ENCODE measurements at regions not wholly inside any gene's neighbourhood (a gene's known extent, or its start where the extent isn't known, plus 50 kb on each side); places are given as distances from the start of the nearest gene placed in this dataset.
A peak's percentile ranks its signal among the peaks of the same experiment; 100 is the strongest.
"Not testable (repeated sequence)": the region's sequence is repeated elsewhere in the genome, so short reads cannot be mapped to it uniquely, and the experiment has no call there.

DNA sequence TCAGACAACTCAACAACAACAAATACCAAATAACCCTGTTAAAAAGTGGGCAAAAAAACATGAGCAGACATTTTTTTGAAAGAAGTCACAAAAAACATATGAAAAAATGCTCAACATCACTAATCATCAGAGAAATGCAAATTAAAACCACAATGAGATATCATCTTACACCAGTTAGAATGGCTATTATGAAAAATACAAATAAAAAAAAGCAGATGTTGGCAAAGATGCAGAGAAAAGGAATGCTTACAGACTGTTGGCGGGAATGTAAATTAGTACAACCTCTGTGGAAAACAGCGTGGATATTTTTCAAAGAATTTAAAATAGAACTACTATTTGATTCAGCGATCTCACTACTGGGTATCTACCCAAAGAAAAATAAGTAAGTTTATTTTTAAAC is 114.0 kb downstream of the SLC38A4 start:
- in situ Hi-C loops (cut with HindIII; ENCODE audit: low pct_unique_long_range_greater_than_20kb, low sequenced_read_pairs), result no loop called here
- DNase-seq (ENCODE audit: low read depth, low spot score), result no peak

- in situ Hi-C loops (cut with HindIII; ENCODE audit: low pct_unique_long_range_greater_than_20kb, low sequenced_read_pairs), result no loop called here
- no peak for DNase-seq (ENCODE audit: low read depth, low spot score)
Measured at GRCh38 chr12:46710125-46710743, 115.6 kb downstream of the SLC38A4 start.

DNA sequence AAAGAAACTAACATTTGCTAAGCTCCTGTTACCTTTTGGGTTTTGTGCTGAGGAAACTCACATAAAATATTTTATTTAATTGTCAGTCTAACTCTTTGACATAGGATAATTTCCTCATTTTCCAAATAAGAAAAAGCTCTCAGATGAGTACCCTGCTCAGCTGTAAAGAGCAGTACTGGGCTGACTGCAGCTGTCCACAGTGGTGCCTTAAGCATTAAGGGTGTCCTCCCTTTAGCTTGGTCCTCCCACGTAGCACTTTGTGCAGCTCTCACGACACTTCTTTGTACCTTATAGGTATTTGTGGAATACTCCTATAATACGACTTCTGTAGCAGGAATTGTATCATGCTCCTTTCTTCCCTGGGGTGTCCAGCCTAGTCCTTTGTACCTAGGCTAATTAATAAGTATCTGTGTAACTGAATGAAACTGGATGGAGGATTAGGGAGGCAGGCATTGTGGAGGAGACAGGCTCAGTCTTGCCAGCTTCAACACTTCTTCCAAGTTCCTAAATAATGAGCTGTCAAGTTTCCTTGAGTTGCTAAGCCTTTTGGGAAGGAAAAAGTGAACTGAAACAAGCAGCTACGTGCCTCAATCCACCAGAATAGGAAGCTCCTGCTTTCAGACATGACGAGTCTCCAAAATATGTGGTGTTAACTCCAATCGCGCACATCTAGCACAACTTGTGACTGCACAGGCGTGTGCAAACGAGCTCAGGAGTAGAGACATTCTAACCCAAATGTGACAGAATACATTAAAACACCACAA is 123.0 kb downstream of the SLC38A4 start:
- no peak for DNase-seq (ENCODE audit: low read depth, low spot score)
- in situ Hi-C loops (cut with HindIII; ENCODE audit: low pct_unique_long_range_greater_than_20kb, low sequenced_read_pairs), result no loop called here

- in situ Hi-C loops (cut with HindIII; ENCODE audit: low pct_unique_long_range_greater_than_20kb, low sequenced_read_pairs), result no loop called here
- DNase-seq (ENCODE audit: low read depth, low spot score), result no peak
Measured at GRCh38 chr12:46701356-46701755, 124.4 kb downstream of the SLC38A4 start.

- DNase-seq (ENCODE audit: low read depth, low spot score), result no peak
- in situ Hi-C loops (cut with HindIII; ENCODE audit: low pct_unique_long_range_greater_than_20kb, low sequenced_read_pairs), result no loop called here
Measured at GRCh38 chr12:46699986-46700385, 125.8 kb downstream of the SLC38A4 start.

DNA sequence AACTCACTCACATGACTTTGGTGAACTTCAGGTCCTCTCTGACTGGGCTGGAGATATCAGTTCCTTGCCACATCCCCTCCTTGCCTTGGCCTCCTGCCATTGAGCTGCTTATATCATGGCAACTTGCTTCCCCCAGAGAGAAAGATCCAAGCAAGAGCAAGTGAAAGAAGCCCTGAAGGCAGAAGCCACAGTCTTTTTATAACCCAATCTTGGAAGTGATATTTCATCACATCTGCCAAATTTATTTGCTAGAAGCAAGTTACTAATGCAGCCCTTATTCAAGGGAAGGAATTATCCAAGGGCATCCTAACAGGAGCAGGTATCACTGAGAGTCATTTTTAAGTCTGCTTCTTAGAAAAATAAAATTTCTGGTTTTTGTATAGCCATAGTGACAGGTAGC is 127.8 kb downstream of the SLC38A4 start:
- in situ Hi-C loops (cut with HindIII; ENCODE audit: low pct_unique_long_range_greater_than_20kb, low sequenced_read_pairs), result no loop called here
- no peak for DNase-seq (ENCODE audit: low read depth, low spot score)

DNA sequence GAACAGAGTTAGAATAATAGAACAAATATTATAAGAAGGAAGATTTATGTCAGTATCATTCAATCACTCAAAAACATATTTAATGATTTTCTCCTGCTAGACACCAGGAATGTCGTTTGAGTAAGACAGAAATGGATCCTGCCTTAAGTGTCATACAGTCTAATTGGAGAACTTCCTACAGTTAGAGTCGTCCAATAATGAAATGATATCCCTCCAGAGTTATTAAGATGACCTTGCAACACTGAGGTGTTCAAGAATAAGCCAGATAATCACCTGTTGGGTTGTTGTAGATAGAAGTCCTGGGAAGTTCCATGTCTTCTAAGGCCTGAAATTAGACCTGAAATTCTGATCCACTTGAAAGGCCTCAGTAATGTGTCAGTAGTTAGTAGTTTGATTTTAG is 132.3 kb downstream of the SLC38A4 start:
- DNase-seq (ENCODE audit: low read depth, low spot score), result no peak
- in situ Hi-C loops (cut with HindIII; ENCODE audit: low pct_unique_long_range_greater_than_20kb, low sequenced_read_pairs), result no loop called here

GRCh38 chr12:46693034-46693433 is 132.8 kb downstream of the SLC38A4 start:
- in situ Hi-C loops (cut with HindIII; ENCODE audit: low pct_unique_long_range_greater_than_20kb, low sequenced_read_pairs), result no loop called here

GRCh38 chr12:46692606-46693005 is 133.2 kb downstream of the SLC38A4 start:
- no peak for DNase-seq (ENCODE audit: low read depth, low spot score)
- in situ Hi-C loops (cut with HindIII; ENCODE audit: low pct_unique_long_range_greater_than_20kb, low sequenced_read_pairs), result no loop called here

More at GRCh38 chr12:46693034-46693433, 132.8 kb downstream of the SLC38A4 start:
- no peak for DNase-seq (ENCODE audit: low read depth, low spot score)

GRCh38 chr12:46686267-46686942 is 139.4 kb downstream of the SLC38A4 start:
- in situ Hi-C loops (cut with HindIII; ENCODE audit: low pct_unique_long_range_greater_than_20kb, low sequenced_read_pairs), result no loop called here
- no peak for DNase-seq (ENCODE audit: low read depth, low spot score)

DNA sequence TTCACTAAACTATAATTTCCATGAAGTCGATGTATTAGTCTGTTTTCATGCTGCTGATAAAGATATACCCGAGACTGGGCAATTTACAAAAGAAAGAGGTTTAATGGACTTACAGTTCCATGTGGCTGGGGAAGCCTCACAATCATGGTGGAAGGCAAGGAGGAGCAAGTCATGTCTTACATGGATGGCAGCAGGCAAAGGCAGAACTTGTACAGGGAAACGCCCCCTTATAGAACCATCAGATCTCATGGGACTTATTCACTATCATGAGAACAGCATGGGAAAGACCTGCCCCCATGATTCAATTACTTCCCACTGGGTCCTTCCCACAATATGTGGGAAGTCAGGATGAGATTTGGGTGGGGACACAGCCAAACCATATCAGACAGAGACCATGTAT is 141.6 kb downstream of the SLC38A4 start:
- DNase-seq (ENCODE audit: low read depth, low spot score); in situ Hi-C loops (cut with HindIII; ENCODE audit: low pct_unique_long_range_greater_than_20kb, low sequenced_read_pairs): not testable (repeated sequence)

DNA sequence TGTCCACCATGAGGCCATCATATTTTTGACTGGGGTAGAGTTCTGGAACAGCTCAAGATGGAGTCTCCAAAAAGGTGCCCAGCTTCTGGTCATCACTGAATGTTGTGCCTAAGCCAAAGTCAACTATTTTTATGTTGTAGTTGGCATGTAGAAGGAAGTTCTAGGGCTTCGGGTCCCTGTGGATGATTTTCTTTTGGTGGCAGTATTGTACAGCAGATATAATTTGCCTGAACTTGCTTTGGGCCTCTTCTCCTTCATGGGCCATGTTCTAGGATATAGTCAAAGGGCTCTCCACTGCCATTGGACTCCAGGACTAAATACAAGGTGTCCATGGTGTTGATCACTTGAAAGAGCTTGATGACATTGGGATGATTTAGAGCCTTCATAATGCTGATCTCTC is 143.6 kb downstream of the SLC38A4 start:
- no peak for DNase-seq (ENCODE audit: low read depth, low spot score)
- in situ Hi-C loops (cut with HindIII; ENCODE audit: low pct_unique_long_range_greater_than_20kb, low sequenced_read_pairs), result no loop called here

DNA sequence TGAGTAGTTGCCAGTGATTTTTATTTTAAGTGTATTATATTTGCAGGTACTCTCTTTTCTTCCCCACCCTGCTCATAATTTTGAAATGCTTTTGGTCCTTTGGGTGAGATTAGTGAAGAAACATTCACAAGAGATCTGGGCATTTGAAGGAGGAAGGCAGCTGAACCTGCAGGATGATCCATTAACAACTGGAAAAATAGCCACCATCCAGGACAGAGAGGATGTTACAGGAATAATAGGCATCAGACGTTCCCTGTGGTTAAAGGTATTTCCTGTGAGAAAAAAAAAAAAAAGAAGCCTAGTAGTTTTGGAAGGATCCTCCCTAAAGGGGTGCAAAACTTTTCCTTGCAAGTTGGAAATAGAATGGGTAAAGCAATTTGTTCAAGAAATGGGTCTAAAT is 145.3 kb downstream of the SLC38A4 start:
- DNase-seq (ENCODE audit: low read depth, low spot score), result no peak
- in situ Hi-C loops (cut with HindIII; ENCODE audit: low pct_unique_long_range_greater_than_20kb, low sequenced_read_pairs), result no loop called here

GRCh38 chr12:46679754-46680153 is 146.0 kb downstream of the SLC38A4 start:
- DNase-seq (ENCODE audit: low read depth, low spot score), result no peak
- in situ Hi-C loops (cut with HindIII; ENCODE audit: low pct_unique_long_range_greater_than_20kb, low sequenced_read_pairs), result no loop called here

DNA sequence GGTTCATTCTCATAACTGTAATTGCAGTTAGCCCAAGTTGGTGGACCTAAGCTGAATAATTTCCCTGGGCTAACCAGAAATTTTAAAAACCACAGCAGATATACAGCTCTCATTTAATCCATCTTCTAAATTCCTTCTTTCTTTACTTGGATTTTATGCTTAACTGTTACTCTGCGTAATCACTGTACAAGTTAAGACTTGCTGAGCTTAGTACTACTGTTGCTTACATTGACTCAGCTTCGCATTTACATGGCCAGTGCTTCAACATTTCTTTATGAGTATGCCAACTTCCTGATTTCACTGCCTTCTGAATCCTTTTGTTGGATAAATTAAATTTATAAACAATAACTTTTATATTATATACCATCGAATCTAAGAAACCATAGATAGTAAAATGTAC is 147.4 kb downstream of the SLC38A4 start:
- DNase-seq (ENCODE audit: low read depth, low spot score), result no peak
- in situ Hi-C loops (cut with HindIII; ENCODE audit: low pct_unique_long_range_greater_than_20kb, low sequenced_read_pairs), result no loop called here

GRCh38 chr12:46677749-46678148 is 148.0 kb downstream of the SLC38A4 start:
- DNase-seq (ENCODE audit: low read depth, low spot score), result peak; percentile 39
- in situ Hi-C loops (cut with HindIII; ENCODE audit: low pct_unique_long_range_greater_than_20kb, low sequenced_read_pairs), result no loop called here

- in situ Hi-C loops (cut with HindIII; ENCODE audit: low pct_unique_long_range_greater_than_20kb, low sequenced_read_pairs), result no loop called here
- no peak for DNase-seq (ENCODE audit: low read depth, low spot score)
Measured at GRCh38 chr12:46676797-46677520, 148.8 kb downstream of the SLC38A4 start.

- no peak for DNase-seq (ENCODE audit: low read depth, low spot score)
- in situ Hi-C loops (cut with HindIII; ENCODE audit: low pct_unique_long_range_greater_than_20kb, low sequenced_read_pairs), result no loop called here
Measured at GRCh38 chr12:46676396-46676795, 149.4 kb downstream of the SLC38A4 start.

Data from SK-MEL-5 (cell line).